B cell (primary cell): ENCODE measurements at regions not wholly inside any gene's neighbourhood (a gene's known extent, or its start where the extent isn't known, plus 50 kb on each side); places are given as distances from the start of the nearest gene placed in this dataset.
"Not testable (repeated sequence)": the region's sequence is repeated elsewhere in the genome, so short reads cannot be mapped to it uniquely, and the experiment has no call there.

Source experiments
- ATAC-seq: fragments of 200-7000 bp; cut with Tn5 transposase; one replicate; pipeline ENCODE4 v1.10.0; 2021; ENCODE audit warnings: low read depth, mild to moderate bottlenecking, moderate number of reproducible peaks, moderate library complexity
- CTCF ChIA-PET: fragments of 350-600 bp; sonication (Branson Sonifier 250); formaldehyde crosslinking; loops from one replicate; lab custom pipeline; 2021; ENCODE audit warnings: antibody characterized with exemption, inconsistent platforms; lab: Charles Lee
- POLR2A ChIA-PET: fragments of 350-600 bp; sonication (Branson Sonifier 250); formaldehyde crosslinking; loops from one replicate; lab custom pipeline; 2021; ENCODE audit warnings: antibody characterized with exemption; lab: Charles Lee
- DNase-seq: peaks from one replicate; pipeline ENCODE4 v3.0.0; 2013
- H2AFZ ChIP-seq: 2 replicates; pipeline ENCODE4 v1.6.1; 2012; ENCODE audit warnings: mild to moderate bottlenecking, low read depth, low read length; ENCODE audit not compliant: insufficient read depth, poor library complexity, severe bottlenecking
- H3K27ac ChIP-seq, 2 donors: 1 replicate in 1 of 2; 2 replicates in 1 of 2; pipeline ENCODE4 v1.5.1; 2012 to 2013; ENCODE audit warnings: low read length in 2 of 2, mild to moderate bottlenecking in 2 of 2, moderate library complexity in 1 of 2
- H3K27me3 ChIP-seq, 4 experiments: fragments of 200-600 bp in 1 of 4; sonication (generic) in 1 of 4; replicated peaks in 1 of 4; 1 replicate in 2 of 4; 2 replicates in 2 of 4; pipeline versions ENCODE4 v1.6.1 to v1.7.0; 2013 to 2016; ENCODE audit warnings: low read length in 3 of 4, mild to moderate bottlenecking in 2 of 4, mixed read lengths in 1 of 4, moderate library complexity in 1 of 4; ENCODE audit not compliant: insufficient read depth in 4 of 4, control insufficient read depth in 3 of 4; ENCODE audit errors: control extremely low read depth in 1 of 4
- H3K36me3 ChIP-seq, 2 experiments: replicated peaks in 1 of 2; 1 replicate in 1 of 2; 2 replicates in 1 of 2; pipeline versions ENCODE4 v1.6.1 to v1.7.1; 2013; ENCODE audit warnings: low read length in 1 of 2; ENCODE audit not compliant: insufficient read depth in 2 of 2, control insufficient read depth in 1 of 2; ENCODE audit errors: control extremely low read depth in 1 of 2, extremely low read depth in 1 of 2
- H3K4me1 ChIP-seq, 2 donors: fragments of 200-600 bp in 1 of 2; sonication (generic) in 1 of 2; 1 replicate in 1 of 2; 2 replicates in 1 of 2; pipeline versions ENCODE4 v1.5.1 to v1.6.1; 2013 to 2017; ENCODE audit warnings: low read length in 2 of 2; ENCODE audit not compliant: control insufficient read depth in 2 of 2, insufficient read depth in 2 of 2
- H3K4me2 ChIP-seq: replicated peaks from 2 replicates; pipeline ENCODE3; 2012; ENCODE audit warnings: mild to moderate bottlenecking, low read depth, low read length; ENCODE audit not compliant: poor library complexity, severe bottlenecking
- H3K4me3 ChIP-seq, 5 experiments: fragments of 200-600 bp in 1 of 5; sonication (generic) in 1 of 5; 1 replicate in 3 of 5; 2 replicates in 2 of 5; pipeline versions ENCODE4 v1.5.1 to v1.7.0; 2011 to 2016; ENCODE audit warnings: low read length in 4 of 5, mild to moderate bottlenecking in 4 of 5, low read depth in 2 of 5, control low read depth in 1 of 5, moderate library complexity in 1 of 5; ENCODE audit not compliant: insufficient read depth in 1 of 5; ENCODE audit errors: control extremely low read depth in 1 of 5, extremely low read depth in 1 of 5
- H3K79me2 ChIP-seq: fragments of 200-600 bp; sonication (generic); one replicate; pipeline ENCODE4 v1.6.0; 2016; ENCODE audit warnings: low read length; ENCODE audit not compliant: control insufficient read depth, insufficient read depth
- H3K9ac ChIP-seq: fragments of 200-600 bp; sonication (generic); 2 replicates; pipeline ENCODE4 v1.6.1; 2017; ENCODE audit warnings: mild to moderate bottlenecking, low read length, moderate library complexity
- H3K9me3 ChIP-seq, 3 donors: one replicate each; pipeline versions ENCODE4 v1.6.1 to v1.7.1; 2013; ENCODE audit warnings: low read length in 2 of 3; ENCODE audit not compliant: control insufficient read depth in 2 of 3, insufficient read depth in 1 of 3; ENCODE audit errors: control extremely low read depth in 1 of 3
- H4K20me1 ChIP-seq: 2 replicates; pipeline ENCODE4 v1.6.0; 2012; ENCODE audit warnings: mild to moderate bottlenecking, low read length; ENCODE audit not compliant: insufficient read depth, control insufficient read depth, poor library complexity, severe bottlenecking
- H3K27ac Mint-ChIP-seq: one replicate; pipeline ENCODE4 v1.8.0; 2021; ENCODE audit warnings: mixed read lengths
- H3K27me3 Mint-ChIP-seq: one replicate; pipeline ENCODE4 v1.8.0; 2021; ENCODE audit warnings: mixed read lengths
- H3K4me1 Mint-ChIP-seq: one replicate; pipeline ENCODE4 v1.8.0; 2021; ENCODE audit warnings: mixed read lengths
- H3K4me3 Mint-ChIP-seq: one replicate; pipeline ENCODE4 v1.8.0; 2021; ENCODE audit warnings: mixed read lengths
- H3K9me3 Mint-ChIP-seq: one replicate; pipeline ENCODE4 v1.8.0; 2022; ENCODE audit warnings: mixed read lengths; ENCODE audit not compliant: insufficient read depth
- EZH2 ChIP-seq: IDR thresholded peaks from 2 replicates; pipeline ENCODE4 v1.6.1; 2012; ENCODE audit warnings: borderline replicate concordance, low read depth, mild to moderate bottlenecking, moderate library complexity, low read length; ENCODE audit not compliant: insufficient read depth, poor library complexity, severe bottlenecking
- WGBS: methylation state at CpG from one replicate; pipeline ENCODE4 v1.1.5; 2013; ENCODE audit warnings: missing lambda C conversion rate; ENCODE audit not compliant: insufficient coverage; 5-methylcytosine and 5-hydroxymethylcytosine counted together
- intact Hi-C: fragments of 100-400 bp; cut with micrococcal nuclease; formaldehyde crosslinking; loops from one replicate; pipeline ENCODE4 v1.10.0; 2022
- TF ChIP-seq, protein P1 (sequence below): fragments of 200-600 bp; IDR thresholded peaks from one replicate; pipeline ENCODE4 v1.8.0; 2022; ENCODE audit warnings: antibody characterized with exemption, mild to moderate bottlenecking

DNA sequence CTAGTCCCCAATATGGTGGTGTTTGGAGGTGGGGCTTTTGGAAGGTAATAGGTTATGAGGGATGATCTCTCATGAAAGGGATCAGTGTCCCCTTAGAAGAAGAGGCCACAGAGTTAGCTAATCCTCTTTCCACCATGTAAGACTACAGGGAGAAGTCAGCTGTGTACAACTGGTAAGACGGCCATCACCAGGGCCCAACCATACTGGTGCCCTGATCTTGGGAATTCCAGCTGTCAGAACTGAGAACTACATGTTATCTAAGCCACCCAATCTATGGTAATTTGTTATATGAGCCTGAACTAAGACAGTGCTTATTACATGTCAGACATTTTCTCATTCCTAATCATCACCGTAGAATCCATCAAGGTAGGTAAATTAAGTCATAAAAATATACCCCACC is 77.7 kb upstream of the ZNF217 start:
- ChIA-PET CTCF (interaction anchor here (0.7 to 2.0 kb wide), 3 partner anchors 92 to 244 kb away, joined by 3 to 9 read pairs (median 8); no protein-coding TSS in a partner anchor), POLR2A (interaction anchor here (0.6 kb wide), 1 partner anchor 10 kb away, joined by 3 read pairs; no protein-coding TSS in a partner anchor)
- no peaks in the 10 kb centered on the region for H3K36me3 ChIP-seq
- H3K27me3 ChIP-seq: no peaks in the 10 kb centered on the region
- no peaks in the 10 kb centered on the region for H3K27me3 Mint-ChIP-seq
- DNase-seq (no peak), ATAC-seq (no peak)
- no peak for TF ChIP-seq EZH2
- TF ChIP-seq, protein P1, sequence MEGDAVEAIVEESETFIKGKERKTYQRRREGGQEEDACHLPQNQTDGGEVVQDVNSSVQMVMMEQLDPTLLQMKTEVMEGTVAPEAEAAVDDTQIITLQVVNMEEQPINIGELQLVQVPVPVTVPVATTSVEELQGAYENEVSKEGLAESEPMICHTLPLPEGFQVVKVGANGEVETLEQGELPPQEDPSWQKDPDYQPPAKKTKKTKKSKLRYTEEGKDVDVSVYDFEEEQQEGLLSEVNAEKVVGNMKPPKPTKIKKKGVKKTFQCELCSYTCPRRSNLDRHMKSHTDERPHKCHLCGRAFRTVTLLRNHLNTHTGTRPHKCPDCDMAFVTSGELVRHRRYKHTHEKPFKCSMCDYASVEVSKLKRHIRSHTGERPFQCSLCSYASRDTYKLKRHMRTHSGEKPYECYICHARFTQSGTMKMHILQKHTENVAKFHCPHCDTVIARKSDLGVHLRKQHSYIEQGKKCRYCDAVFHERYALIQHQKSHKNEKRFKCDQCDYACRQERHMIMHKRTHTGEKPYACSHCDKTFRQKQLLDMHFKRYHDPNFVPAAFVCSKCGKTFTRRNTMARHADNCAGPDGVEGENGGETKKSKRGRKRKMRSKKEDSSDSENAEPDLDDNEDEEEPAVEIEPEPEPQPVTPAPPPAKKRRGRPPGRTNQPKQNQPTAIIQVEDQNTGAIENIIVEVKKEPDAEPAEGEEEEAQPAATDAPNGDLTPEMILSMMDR: no peak
- no peak overlapping the region for H2AFZ ChIP-seq
- H3K4me3 ChIP-seq: no peak overlapping the region
- H3K4me2 ChIP-seq: no peak overlapping the region
- no peaks in the 10 kb centered on the region for H4K20me1 ChIP-seq
- no peak overlapping the region for H3K9ac ChIP-seq
- no peaks in the 10 kb centered on the region for H3K4me1 Mint-ChIP-seq
- H3K27ac Mint-ChIP-seq: no peak overlapping the region
- H3K4me3 Mint-ChIP-seq: no peak overlapping the region
- no peaks in the 10 kb centered on the region for H3K79me2 ChIP-seq
- WGBS: no CpG with 5 or more reads among the region's 2 CpGs
- peaks cover 0 to 9% (median 0%) of the 10 kb centered on the region in 3 donors for H3K9me3 ChIP-seq
- no peak overlapping the region for H3K27ac ChIP-seq
- intact Hi-C loops: no loop called here
- no peaks in the 10 kb centered on the region for H3K9me3 Mint-ChIP-seq
- peaks cover 0 to 2% of the 10 kb centered on the region in 2 donors for H3K4me1 ChIP-seq

- H3K4me2 ChIP-seq, H3K4me1 Mint-ChIP-seq, ATAC-seq, intact Hi-C loops, H3K36me3 ChIP-seq, POLR2A ChIA-PET, H3K4me3 Mint-ChIP-seq, H3K27me3 ChIP-seq, H2AFZ ChIP-seq, DNase-seq, H3K27ac Mint-ChIP-seq, H3K27ac ChIP-seq, H3K9ac ChIP-seq, H3K27me3 Mint-ChIP-seq, H3K4me1 ChIP-seq, H3K4me3 ChIP-seq, H3K9me3 ChIP-seq, H3K9me3 Mint-ChIP-seq, H3K79me2 ChIP-seq, H4K20me1 ChIP-seq: not testable (repeated sequence)
- CTCF ChIA-PET: interaction anchor here (0.6 to 0.9 kb wide), 2 partner anchors 14 to 196 kb away, joined by 3 read pairs; no protein-coding TSS in a partner anchor
- 100% methylated on average over 2 of the region's 16 CpGs for WGBS
Observed at GRCh38 chr20:53669517-53670313, 76.1 kb upstream of the ZNF217 start.
